ENCODE measurements at regions not wholly inside any gene's neighbourhood (a gene's known extent, or its start where the extent isn't known, plus 50 kb on each side); places are given as distances from the start of the nearest gene placed in this dataset.

GRCh38 chr1:231108516-231109302 lies 53.1 kb upstream of the TRIM67 start:
- TF ChIP-seq CTCF (IDR thresholded peaks at IDR 0.05; ENCODE audit: extremely low read depth, insufficient read depth, missing control alignments) = no peak
- no peak for DNase-seq (ENCODE audit: low spot score)

GRCh38 chr1:231107600-231108326 lies 54.1 kb upstream of the TRIM67 start:
- no peak for DNase-seq (ENCODE audit: low spot score)
- in situ Hi-C loops (cut with MboI; ENCODE audit: low pct_unique_long_range_greater_than_20kb, low sequenced_read_pairs, unreplicated experiment) = no loop called here
- no peak for TF ChIP-seq CTCF (IDR thresholded peaks at IDR 0.05; ENCODE audit: extremely low read depth, insufficient read depth, missing control alignments)

More at GRCh38 chr1:231108516-231109302, 53.1 kb upstream of the TRIM67 start:
- in situ Hi-C loops (cut with MboI; ENCODE audit: low pct_unique_long_range_greater_than_20kb, low sequenced_read_pairs, unreplicated experiment) = no loop called here

DNA sequence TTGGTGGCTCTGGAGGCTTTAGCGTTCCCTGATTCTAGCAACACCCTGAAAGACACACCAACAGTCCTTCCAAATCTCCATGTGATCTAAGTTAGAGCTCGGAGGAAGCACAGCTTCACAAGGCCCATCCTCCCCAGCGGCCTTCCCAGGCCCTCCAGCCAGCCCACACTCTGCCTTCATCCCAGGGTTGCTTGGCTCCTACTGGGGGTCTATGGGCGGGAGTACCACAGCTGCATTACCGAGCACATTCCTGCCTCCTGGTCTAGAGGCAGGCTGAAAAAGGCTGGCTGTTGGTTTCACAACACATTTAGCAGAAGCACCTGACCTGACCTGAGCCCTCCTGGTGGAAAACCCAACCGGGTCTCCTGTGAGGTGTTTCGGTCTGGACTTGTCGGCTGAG lies 54.7 kb upstream of the TRIM67 start:
- DNase-seq (ENCODE audit: low spot score) = no peak
- in situ Hi-C loops (cut with MboI; ENCODE audit: low pct_unique_long_range_greater_than_20kb, low sequenced_read_pairs, unreplicated experiment) = no loop called here
- no peak for TF ChIP-seq CTCF (IDR thresholded peaks at IDR 0.05; ENCODE audit: extremely low read depth, insufficient read depth, missing control alignments)

DNA sequence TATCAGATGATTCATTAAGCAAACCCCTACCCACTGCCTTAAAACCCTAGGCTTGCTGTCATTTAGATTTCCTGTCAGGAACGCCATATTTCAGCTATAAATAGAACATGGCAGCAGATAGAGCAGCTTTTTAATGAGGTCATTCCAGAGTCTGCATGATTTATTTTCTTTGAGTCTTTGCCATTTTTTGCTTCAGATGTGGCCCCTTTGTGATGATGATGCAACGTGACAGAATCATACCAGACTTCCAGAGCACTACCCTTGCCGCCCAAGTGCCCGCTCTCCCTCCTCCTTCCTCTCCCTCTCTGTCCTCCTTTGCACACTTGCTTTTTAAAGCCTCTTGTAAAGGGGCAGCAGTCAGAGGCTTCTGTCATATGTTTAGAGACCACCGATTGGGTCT lies 55.5 kb upstream of the TRIM67 start:
- in situ Hi-C loops (cut with MboI; ENCODE audit: low pct_unique_long_range_greater_than_20kb, low sequenced_read_pairs, unreplicated experiment) = no loop called here
- DNase-seq (ENCODE audit: low spot score) = no peak
- TF ChIP-seq CTCF (IDR thresholded peaks at IDR 0.05; ENCODE audit: extremely low read depth, insufficient read depth, missing control alignments) = no peak

DNA sequence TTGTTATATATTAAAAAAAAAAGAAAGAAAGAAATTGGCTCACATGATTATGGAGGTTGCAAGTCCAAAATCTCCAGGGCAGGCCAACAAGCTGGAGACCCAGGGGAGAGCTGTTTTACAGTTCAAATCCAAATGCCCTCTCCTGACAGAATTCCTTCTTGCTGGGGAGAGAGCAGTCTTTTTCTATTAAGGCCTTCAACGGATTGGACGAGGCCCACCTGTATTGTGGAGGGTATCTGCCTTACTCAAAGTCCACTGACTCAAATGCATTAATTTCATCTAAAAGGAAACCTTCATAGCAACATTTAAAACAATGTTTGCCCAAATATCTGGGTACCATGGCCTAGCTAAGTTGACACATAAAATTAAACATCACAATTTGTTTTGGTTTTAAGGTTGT lies 56.9 kb upstream of the TRIM67 start:
- TF ChIP-seq CTCF (IDR thresholded peaks at IDR 0.05; ENCODE audit: extremely low read depth, insufficient read depth, missing control alignments) = no peak
- in situ Hi-C loops (cut with MboI; ENCODE audit: low pct_unique_long_range_greater_than_20kb, low sequenced_read_pairs, unreplicated experiment) = no loop called here
- DNase-seq (ENCODE audit: low spot score) = no peak

DNA sequence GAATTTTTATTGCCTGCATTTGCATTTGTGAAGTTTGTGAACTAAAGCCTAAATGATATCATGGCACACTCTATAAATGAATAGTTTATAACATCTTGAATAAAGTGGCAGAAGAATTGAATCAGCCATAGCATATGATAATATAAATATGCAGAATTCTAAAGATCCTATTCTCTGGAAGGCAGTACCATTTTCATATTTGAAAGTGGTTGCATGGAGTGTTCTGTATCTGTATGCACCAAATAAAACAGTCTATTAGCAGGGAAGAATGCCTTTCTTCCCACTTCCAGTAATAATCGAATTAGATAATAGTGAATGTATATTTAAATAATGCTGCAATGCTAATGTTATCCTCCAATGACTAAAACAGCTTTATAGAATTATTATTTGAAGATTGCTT lies 57.9 kb upstream of the TRIM67 start:
- DNase-seq (ENCODE audit: low spot score) = no peak
- no peak for TF ChIP-seq CTCF (IDR thresholded peaks at IDR 0.05; ENCODE audit: extremely low read depth, insufficient read depth, missing control alignments)
- in situ Hi-C loops (cut with MboI; ENCODE audit: low pct_unique_long_range_greater_than_20kb, low sequenced_read_pairs, unreplicated experiment) = no loop called here

Data from GM13977 (cell line).